ENCODE measurements at regions not wholly inside any gene's neighbourhood (a gene's known extent, or its start where the extent isn't known, plus 50 kb on each side); places are given as distances from the start of the nearest gene placed in this dataset.

DNA sequence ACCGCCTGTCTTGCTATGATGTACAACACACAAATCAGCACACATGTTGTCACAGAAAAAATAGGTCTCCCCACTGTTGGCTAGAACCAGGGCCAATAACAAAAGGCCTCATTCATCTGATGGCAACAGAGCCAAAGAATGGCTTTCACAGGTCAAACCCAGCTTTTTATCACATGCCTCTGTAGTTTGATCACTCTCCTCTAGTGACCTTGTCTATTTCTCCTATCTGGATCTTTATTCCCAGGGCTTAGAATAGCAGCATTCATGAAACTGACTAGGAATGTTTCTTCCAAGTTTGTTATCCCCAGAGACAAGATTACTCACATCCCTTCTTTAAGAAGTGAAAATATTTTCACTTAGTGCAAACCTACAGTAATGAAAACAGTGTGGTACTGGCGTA, 285.8 kb upstream of the GYPC start:
- TF ChIP-seq, protein P1, sequence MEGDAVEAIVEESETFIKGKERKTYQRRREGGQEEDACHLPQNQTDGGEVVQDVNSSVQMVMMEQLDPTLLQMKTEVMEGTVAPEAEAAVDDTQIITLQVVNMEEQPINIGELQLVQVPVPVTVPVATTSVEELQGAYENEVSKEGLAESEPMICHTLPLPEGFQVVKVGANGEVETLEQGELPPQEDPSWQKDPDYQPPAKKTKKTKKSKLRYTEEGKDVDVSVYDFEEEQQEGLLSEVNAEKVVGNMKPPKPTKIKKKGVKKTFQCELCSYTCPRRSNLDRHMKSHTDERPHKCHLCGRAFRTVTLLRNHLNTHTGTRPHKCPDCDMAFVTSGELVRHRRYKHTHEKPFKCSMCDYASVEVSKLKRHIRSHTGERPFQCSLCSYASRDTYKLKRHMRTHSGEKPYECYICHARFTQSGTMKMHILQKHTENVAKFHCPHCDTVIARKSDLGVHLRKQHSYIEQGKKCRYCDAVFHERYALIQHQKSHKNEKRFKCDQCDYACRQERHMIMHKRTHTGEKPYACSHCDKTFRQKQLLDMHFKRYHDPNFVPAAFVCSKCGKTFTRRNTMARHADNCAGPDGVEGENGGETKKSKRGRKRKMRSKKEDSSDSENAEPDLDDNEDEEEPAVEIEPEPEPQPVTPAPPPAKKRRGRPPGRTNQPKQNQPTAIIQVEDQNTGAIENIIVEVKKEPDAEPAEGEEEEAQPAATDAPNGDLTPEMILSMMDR (IDR thresholded peaks at IDR 0.05) = no peak
- TF ChIP-seq POLR2A (IDR thresholded peaks at IDR 0.05) = no peak
